CD4-positive, alpha-beta T cell treated with Interleukin-4 for 4 hours (primary cell): ENCODE measurements at regions not wholly inside any gene's neighbourhood (a gene's known extent, or its start where the extent isn't known, plus 50 kb on each side); places are given as distances from the start of the nearest gene placed in this dataset.

Experiments used
- DNase-seq: peaks from one replicate; pipeline ENCODE4 v3.0.0-alpha.2; 2020

GRCh38 chr3:31157047-31157694 is 262.7 kb upstream of the GADL1 start:
- no peak for DNase-seq

GRCh38 chr3:31157893-31158620 is 263.6 kb upstream of the GADL1 start:
- DNase-seq = no peak

- DNase-seq = no peak
Observed at GRCh38 chr3:31159331-31160039, 265.0 kb upstream of the GADL1 start.

- DNase-seq = no peak
Observed at GRCh38 chr3:31161889-31162288, 267.4 kb upstream of the GADL1 start.

- DNase-seq = no peak
Observed at GRCh38 chr3:31164381-31164780, 269.9 kb upstream of the GADL1 start.

- no peak for DNase-seq
Observed at GRCh38 chr3:31165399-31165860, 271.0 kb upstream of the GADL1 start.

GRCh38 chr3:31166249-31166885 is 271.9 kb upstream of the GADL1 start:
- no peak for DNase-seq

GRCh38 chr3:31167666-31168065 is 273.2 kb upstream of the GADL1 start:
- no peak for DNase-seq

GRCh38 chr3:31170932-31171670 is 276.6 kb upstream of the GADL1 start:
- DNase-seq = no peak

GRCh38 chr3:31172336-31172735 is 277.9 kb upstream of the GADL1 start:
- DNase-seq = no peak

- no peak for DNase-seq
Observed at GRCh38 chr3:31173118-31173718, 278.8 kb upstream of the GADL1 start.

- DNase-seq = no peak
Observed at GRCh38 chr3:31174079-31174478, 279.6 kb upstream of the GADL1 start.

- no peak for DNase-seq
Observed at GRCh38 chr3:31176045-31176444, 281.6 kb upstream of the GADL1 start.

GRCh38 chr3:31178467-31178866 is 284.0 kb upstream of the GADL1 start:
- DNase-seq = no peak

- no peak for DNase-seq
Observed at GRCh38 chr3:31179768-31180167, 285.3 kb upstream of the GADL1 start.

- no peak for DNase-seq
Observed at GRCh38 chr3:31180274-31180673, 285.8 kb upstream of the GADL1 start.

GRCh38 chr3:31181661-31182060 is 287.2 kb upstream of the GADL1 start:
- no peak for DNase-seq

GRCh38 chr3:31182661-31183060 is 288.2 kb upstream of the GADL1 start:
- no peak for DNase-seq

GRCh38 chr3:31184261-31185061 is 290.0 kb upstream of the GADL1 start:
- no peak for DNase-seq

- DNase-seq = no peak
Observed at GRCh38 chr3:31185062-31185357, 290.5 kb upstream of the GADL1 start.

- DNase-seq = no peak
Observed at GRCh38 chr3:31186041-31186440, 291.6 kb upstream of the GADL1 start.

- no peak for DNase-seq
Observed at GRCh38 chr3:31187380-31187779, 292.9 kb upstream of the GADL1 start.
